Fibroblast of pulmonary artery (primary cell): ENCODE measurements at regions not wholly inside any gene's neighbourhood (a gene's known extent, or its start where the extent isn't known, plus 50 kb on each side); places are given as distances from the start of the nearest gene placed in this dataset.
A peak's percentile ranks its signal among the peaks of the same experiment; 100 is the strongest.

ENCODE experiments used
- DNase-seq: peaks from one replicate; pipeline ENCODE4 v3.0.0-alpha.2; 2010; ENCODE audit warnings: low read depth
- H3K4me3 ChIP-seq: replicated peaks from 2 replicates; pipeline ENCODE4 v1.5.1; 2011; ENCODE audit warnings: low read depth, mild to moderate bottlenecking, control low read depth, low read length, moderate library complexity
- CTCF ChIP-seq: IDR thresholded peaks from 2 replicates; pipeline ENCODE4 v1.5.1; 2011; ENCODE audit warnings: mild to moderate bottlenecking, control low read depth, low read length, inconsistent platforms; ENCODE audit errors: missing control alignments

GRCh38 chr1:168481586-168481985 is 62.2 kb downstream of the XCL2 start:
- no peak overlapping the region for H3K4me3 ChIP-seq
- DNase-seq: no peak
- TF ChIP-seq CTCF: no peak

DNA sequence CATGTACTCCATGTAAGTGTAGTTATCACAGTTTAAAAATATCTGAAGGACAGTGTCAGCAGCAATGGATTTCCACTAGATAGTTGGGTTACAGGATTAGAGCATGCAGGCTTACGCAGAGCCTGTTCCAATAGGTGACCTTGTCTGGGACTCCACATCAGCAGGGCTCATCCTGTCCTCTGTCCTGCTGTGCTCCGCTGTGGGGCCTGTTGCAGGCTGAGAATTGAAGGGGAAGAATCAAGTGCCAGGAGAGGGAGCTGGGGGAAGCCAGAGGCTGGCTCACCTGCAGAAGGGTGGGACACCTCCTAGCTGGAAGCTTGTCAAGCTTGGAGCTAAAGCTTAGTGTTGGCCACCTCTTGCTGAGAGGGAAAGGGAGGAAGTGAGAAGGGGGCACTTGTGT is 62.8 kb downstream of the XCL2 start:
- no peak for TF ChIP-seq CTCF
- no peak for DNase-seq
- no peak overlapping the region for H3K4me3 ChIP-seq

- H3K4me3 ChIP-seq: no peak overlapping the region
- TF ChIP-seq CTCF: no peak
- DNase-seq: peak; percentile 44
Measured at GRCh38 chr1:168477792-168478191, 66.0 kb downstream of the XCL2 start.

GRCh38 chr1:168476588-168477385 is 67.0 kb downstream of the XCL2 start:
- TF ChIP-seq CTCF: no peak
- DNase-seq: peak; percentile 65
- H3K4me3 ChIP-seq: no peak overlapping the region

- no peak for TF ChIP-seq CTCF
- no peak for DNase-seq
Measured at GRCh38 chr1:168474322-168474721, 69.5 kb downstream of the XCL2 start.

DNA sequence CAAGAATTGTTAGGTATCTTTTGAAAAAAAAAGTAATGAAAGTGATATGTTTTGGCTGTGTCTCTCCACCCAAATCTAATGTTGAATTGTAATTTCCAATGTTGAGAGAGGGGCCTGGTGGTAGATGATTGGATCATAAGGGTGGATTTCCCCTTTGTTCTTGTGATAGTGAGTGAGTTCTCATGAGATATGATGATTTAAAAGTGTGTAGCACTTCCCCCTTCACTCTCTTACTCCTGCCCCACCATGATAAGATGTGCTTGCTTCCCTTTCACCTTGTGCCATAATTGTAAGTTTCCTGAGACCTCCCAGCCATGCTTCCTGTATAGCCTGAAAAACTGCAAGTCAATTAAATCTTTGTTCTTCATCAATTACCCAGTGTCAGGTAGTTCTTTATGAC is 70.7 kb downstream of the XCL2 start:
- no peak for DNase-seq
- TF ChIP-seq CTCF: no peak
- H3K4me3 ChIP-seq: no peak overlapping the region

More at GRCh38 chr1:168474322-168474721, 69.5 kb downstream of the XCL2 start:
- H3K4me3 ChIP-seq: no peak overlapping the region

DNA sequence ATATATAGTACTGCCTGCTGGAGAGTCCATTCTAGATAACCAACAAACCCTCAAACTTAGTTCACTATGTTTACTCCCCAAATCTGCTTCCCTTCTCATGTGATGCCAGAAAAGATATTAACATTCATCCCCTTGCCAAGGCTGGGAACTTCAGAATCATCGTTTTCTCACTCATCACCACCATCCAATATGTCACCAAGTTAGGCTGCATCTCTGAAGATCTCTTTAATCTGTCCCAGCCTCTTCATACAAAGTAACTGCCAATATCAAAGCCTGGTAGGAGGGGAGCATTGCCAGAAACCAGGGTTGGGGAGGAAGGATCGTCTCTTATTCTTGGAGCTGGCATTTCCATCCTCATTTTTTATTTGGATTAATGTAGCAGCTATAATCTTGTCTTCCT is 71.6 kb downstream of the XCL2 start:
- H3K4me3 ChIP-seq: no peak overlapping the region
- no peak for TF ChIP-seq CTCF
- no peak for DNase-seq
